HepG2 (cell line): ENCODE measurements at regions not wholly inside any gene's neighbourhood (a gene's known extent, or its start where the extent isn't known, plus 50 kb on each side); places are given as distances from the start of the nearest gene placed in this dataset.

Source experiments
- ATAC-seq: fragments of 200-7000 bp; cut with Tn5 transposase; 3 replicates; pipeline ENCODE4 v1.9.1; 2020; ENCODE audit warnings: mild to moderate bottlenecking, moderate library complexity
- BruUV-seq: library from RNA; stranded (reverse); fragments of 400-500 nt; replicated peaks from 2 replicates; lab custom pipeline; 2021; lab: Mats Ljungman, UMichigan
- CTCF ChIA-PET: fragments of 300-600 bp; formaldehyde crosslinking; extraction: SDS; loops from one replicate; lab custom pipeline; 2021; ENCODE audit warnings: low total read pairs, inconsistent platforms, low intra/inter-chr PET ratio; lab: Yijun Ruan, JAX
- POLR2A ChIA-PET: fragments of 350-600 bp; sonication (Branson Sonifier 250); formaldehyde crosslinking; loops from one replicate; lab custom pipeline; 2020; ENCODE audit warnings: antibody characterized with exemption, inconsistent platforms; lab: Yijun Ruan, JAX
- DNase-seq: peaks from one replicate; pipeline ENCODE4 v3.0.0-alpha.2; 2015; ENCODE audit warnings: low spot score
- FAIRE-seq: peaks from 3 replicates; lab custom pipeline; 2011; peaks lifted over from hg19 to GRCh38; lab: Jason Lieb, UNC
- H2AFZ ChIP-seq: one replicate; pipeline ENCODE4 v1.6.1; 2011; ENCODE audit warnings: low read length, inconsistent platforms
- H3K27ac ChIP-seq: fragments of 300-600 bp; 3 replicates; pipeline ENCODE4 v1.8.0; 2011; ENCODE audit warnings: mixed run types, mild to moderate bottlenecking, mixed read lengths, low read length, inconsistent platforms; ENCODE audit not compliant: insufficient read depth; ENCODE audit errors: extremely low read length
- H3K27me3 ChIP-seq, 2 experiments: fragments of 200-600 bp in 1 of 2; 2 replicates in 1 of 2; 3 replicates in 1 of 2; pipeline versions ENCODE4 v1.6.0 to v1.8.0; 2011; ENCODE audit warnings: low read length in 2 of 2, mild to moderate bottlenecking in 2 of 2, moderate library complexity in 2 of 2, inconsistent platforms in 1 of 2; ENCODE audit not compliant: insufficient read depth in 2 of 2, control insufficient read depth in 1 of 2
- H3K36me3 ChIP-seq, 2 experiments: fragments of 200-600 bp in 1 of 2; replicated peaks in 1 of 2; 2 replicates in 1 of 2; 3 replicates in 1 of 2; pipeline versions ENCODE4 v1.5.1 to v1.8.0; 2011; ENCODE audit warnings: low read length in 2 of 2, inconsistent platforms in 1 of 2; ENCODE audit not compliant: insufficient read depth in 2 of 2, control insufficient read depth in 1 of 2
- H3K4me1 ChIP-seq: 2 replicates; pipeline ENCODE4 v1.5.1; 2012; ENCODE audit warnings: low read length, inconsistent platforms; ENCODE audit not compliant: insufficient read depth
- H3K4me2 ChIP-seq: 2 replicates; pipeline ENCODE4 v1.6.0; 2011; ENCODE audit warnings: low read depth, low read length, inconsistent platforms
- H3K4me3 ChIP-seq, 3 experiments: fragments of 200-600 bp in 1 of 3; sonication (generic), shearing (Covaris generic) in 1 of 3; replicated peaks in 1 of 3; 2 replicates each; pipeline ENCODE4 v1.5.1; 2011 to 2016; ENCODE audit warnings: low read length in 3 of 3, inconsistent platforms in 2 of 3, low read depth in 2 of 3, mild to moderate bottlenecking in 2 of 3, control low read depth in 1 of 3, mixed read lengths in 1 of 3; ENCODE audit not compliant: insufficient read depth in 1 of 3
- H3K79me2 ChIP-seq: one replicate; pipeline ENCODE4 v1.6.1; 2011; ENCODE audit warnings: low read length, inconsistent platforms; ENCODE audit not compliant: insufficient read depth
- H3K9ac ChIP-seq: 2 replicates; pipeline ENCODE4 v1.6.0; 2011; ENCODE audit warnings: mild to moderate bottlenecking, low read depth, low read length, inconsistent platforms; ENCODE audit not compliant: insufficient read depth
- H3K9me3 ChIP-seq: 2 replicates; pipeline ENCODE4 v1.5.1; 2012; ENCODE audit warnings: mild to moderate bottlenecking, low read length
- H4K20me1 ChIP-seq: 2 replicates; pipeline ENCODE4 v1.6.0; 2011; ENCODE audit warnings: inconsistent platforms, mild to moderate bottlenecking, low read length, moderate library complexity; ENCODE audit not compliant: insufficient read depth
- ARNT2 ChIP-seq: sonication (generic); formaldehyde crosslinking; IDR thresholded peaks from 2 replicates; pipeline ENCODE4 v1.8.0; 2022; ENCODE audit warnings: mild to moderate bottlenecking, low read depth, missing genetic modification reagents, moderate library complexity
- CENPT ChIP-seq: sonication (generic); formaldehyde crosslinking; IDR thresholded peaks from 2 replicates; pipeline ENCODE4 v1.8.0; 2022; ENCODE audit warnings: low read depth, mild to moderate bottlenecking, moderate library complexity, missing genetic modification reagents
- MAFF ChIP-seq: IDR thresholded peaks from 2 replicates; pipeline ENCODE4 v1.6.1; 2011; ENCODE audit warnings: low read depth, low read length, improper control_type of control experiment
- MAFK ChIP-seq, 2 experiments: IDR thresholded peaks in 1 of 2; conservative IDR thresholded peaks in 1 of 2; 2 replicates each; pipeline ENCODE4 v1.6.1; 2011; ENCODE audit warnings: improper control_type of control experiment in 2 of 2, low read length in 2 of 2
- SRSF9 ChIP-seq: fragments of 200-400 bp; formaldehyde crosslinking; IDR thresholded peaks from 2 replicates; pipeline ENCODE4 v1.6.1; 2018; ENCODE audit warnings: borderline replicate concordance, mild to moderate bottlenecking, low read depth, low read length; ENCODE audit not compliant: insufficient read depth, poor library complexity, severe bottlenecking
- ZNF33B ChIP-seq: sonication (generic); formaldehyde crosslinking; IDR thresholded peaks from 2 replicates; pipeline ENCODE4 v1.5.1; 2020; ENCODE audit warnings: mild to moderate bottlenecking, missing genetic modification reagents
- ZNF709 ChIP-seq: sonication (generic); formaldehyde crosslinking; IDR thresholded peaks from 2 replicates; pipeline ENCODE4 v1.5.0; 2020; ENCODE audit warnings: mild to moderate bottlenecking, missing genetic modification reagents
- ZNF737 ChIP-seq: sonication (generic); formaldehyde crosslinking; IDR thresholded peaks from 2 replicates; pipeline ENCODE4 v1.5.0; 2020; ENCODE audit warnings: missing genetic modification reagents, mild to moderate bottlenecking, borderline replicate concordance
- WGBS: methylation state at CpG from one replicate; pipeline ENCODE4 v1.1.6; 2017; ENCODE audit warnings: low lambda C conversion rate; 5-methylcytosine and 5-hydroxymethylcytosine counted together
- in situ Hi-C: cut with HindIII; loops from 2 replicates; pipeline ENCODE4 v1.10.0; 2017; ENCODE audit warnings: low pct_unique_long_range_greater_than_20kb; ENCODE audit not compliant: extremely low pct_ligation_motif_present
- intact Hi-C: fragments of 100-400 bp; cut with micrococcal nuclease; formaldehyde crosslinking; loops from one replicate; pipeline ENCODE4 v1.10.0; 2022; ENCODE audit not compliant: unreplicated experiment
- TF ChIP-seq, protein P1 (sequence below): sonication (generic); formaldehyde crosslinking; IDR thresholded peaks from 2 replicates; pipeline ENCODE4 v1.5.1; 2020; ENCODE audit warnings: missing genetic modification reagents, mild to moderate bottlenecking, borderline replicate concordance

DNA sequence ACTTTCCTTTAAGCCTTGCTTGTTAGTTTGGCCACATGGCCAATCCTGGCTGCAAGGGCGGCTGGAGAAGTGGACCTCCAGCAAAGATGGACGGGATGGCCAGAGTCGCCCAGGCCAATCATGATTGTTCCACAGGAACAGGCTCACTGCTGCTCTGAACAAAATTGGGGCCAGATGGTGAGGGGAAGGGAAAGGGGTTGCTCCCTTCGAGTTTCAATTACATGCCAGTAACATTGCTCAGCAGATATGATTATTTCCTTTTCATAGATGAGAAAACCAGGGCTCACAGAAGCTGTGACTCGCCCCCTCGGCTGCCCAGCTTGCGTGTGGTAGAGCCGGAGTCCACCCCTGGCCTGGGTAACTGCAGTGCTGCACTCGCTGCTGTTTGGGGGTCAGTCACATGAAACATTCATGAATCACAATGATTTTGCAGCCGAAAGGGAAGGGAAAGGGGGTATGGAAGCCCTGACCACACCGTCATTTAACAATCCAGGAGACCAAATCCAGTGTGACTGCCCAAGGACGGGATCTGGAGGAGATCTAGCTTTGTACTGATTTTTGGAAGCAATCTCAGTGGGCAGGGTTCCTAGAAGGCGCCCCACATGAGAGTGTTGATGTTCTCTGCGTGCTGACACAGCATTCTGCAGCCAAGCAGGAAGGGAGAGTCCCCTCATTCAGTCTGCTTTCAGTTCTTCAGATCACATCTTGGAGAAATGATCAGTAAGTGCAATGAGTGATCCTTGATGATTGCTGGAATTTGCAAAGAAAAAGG is 77.3 kb upstream of the MSX1 start:
- H3K9ac ChIP-seq = no peak overlapping the region
- CTCF ChIA-PET = no interaction called here

More for the DNA sequence above, 77.3 kb upstream of the MSX1 start:
- TF ChIP-seq CENPT (CRISPR knock-in tag) (no peak), MAFF (peak; percentile 64; the same call in 1 of the 2 replicates), MAFK (conservative IDR thresholded peaks at IDR 0.05 in 1 of 2, IDR thresholded peaks at IDR 0.05 in 1 of 2; ENCODE audit: low read length in 2 of 2) (peak; percentile 63 to 80), ZNF33B (no peak), SRSF9 (no peak), ZNF709 (no peak), ZNF737 (CRISPR knock-in tag) (no peak), ARNT2 (CRISPR knock-in tag) (no peak)
- TF ChIP-seq, protein P1, sequence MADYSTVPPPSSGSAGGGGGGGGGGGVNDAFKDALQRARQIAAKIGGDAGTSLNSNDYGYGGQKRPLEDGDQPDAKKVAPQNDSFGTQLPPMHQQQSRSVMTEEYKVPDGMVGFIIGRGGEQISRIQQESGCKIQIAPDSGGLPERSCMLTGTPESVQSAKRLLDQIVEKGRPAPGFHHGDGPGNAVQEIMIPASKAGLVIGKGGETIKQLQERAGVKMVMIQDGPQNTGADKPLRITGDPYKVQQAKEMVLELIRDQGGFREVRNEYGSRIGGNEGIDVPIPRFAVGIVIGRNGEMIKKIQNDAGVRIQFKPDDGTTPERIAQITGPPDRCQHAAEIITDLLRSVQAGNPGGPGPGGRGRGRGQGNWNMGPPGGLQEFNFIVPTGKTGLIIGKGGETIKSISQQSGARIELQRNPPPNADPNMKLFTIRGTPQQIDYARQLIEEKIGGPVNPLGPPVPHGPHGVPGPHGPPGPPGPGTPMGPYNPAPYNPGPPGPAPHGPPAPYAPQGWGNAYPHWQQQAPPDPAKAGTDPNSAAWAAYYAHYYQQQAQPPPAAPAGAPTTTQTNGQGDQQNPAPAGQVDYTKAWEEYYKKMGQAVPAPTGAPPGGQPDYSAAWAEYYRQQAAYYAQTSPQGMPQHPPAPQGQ (CRISPR knock-in tag) = no peak
- in situ Hi-C loops (no loop called here), intact Hi-C loops (no loop called here)
- whole genome bisulfite sequencing = 63% methylated on average over 12 of the region's 14 CpGs
- Histone ChIP-seq H3K9me3 (no peaks in the 10 kb centered on the region), H3K27me3 (no peaks in the 10 kb centered on the region), H4K20me1 (no peaks in the 10 kb centered on the region), H3K4me2 (no peak overlapping the region), H3K27ac (no peak overlapping the region), H3K36me3 (no peaks in the 10 kb centered on the region), H3K79me2 (no peaks in the 10 kb centered on the region), H2AFZ (no peak overlapping the region), H3K4me3 (no peak overlapping the region), H3K4me1 (no peaks in the 10 kb centered on the region)
- no peak for ATAC-seq
- no TSS peak for BruUV-seq
- FAIRE-seq = no peak
- POLR2A ChIA-PET = no interaction called here
- no peak for DNase-seq
